HG02938 (cell line): ENCODE measurements at regions not wholly inside any gene's neighbourhood (a gene's known extent, or its start where the extent isn't known, plus 50 kb on each side); places are given as distances from the start of the nearest gene placed in this dataset.

Experiments used
- ATAC-seq: cut with Tn5 transposase; IDR thresholded peaks from one replicate; pipeline ENCODE4 v1.9.1; 2021; ENCODE audit warnings: mild to moderate bottlenecking, moderate library complexity; ENCODE audit not compliant: unreplicated experiment

GRCh38 chr2:59654710-59655109 is 898.7 kb downstream of the BCL11A start:
- no peak for ATAC-seq

GRCh38 chr2:59653164-59653563 is 900.3 kb downstream of the BCL11A start:
- no peak for ATAC-seq

GRCh38 chr2:59630789-59631188 is 922.7 kb downstream of the BCL11A start:
- ATAC-seq: no peak

- ATAC-seq: no peak
Measured at GRCh38 chr2:59627599-59627998, 925.9 kb downstream of the BCL11A start.

- no peak for ATAC-seq
Measured at GRCh38 chr2:59622599-59623308, 930.7 kb downstream of the BCL11A start.

- no peak for ATAC-seq
Measured at GRCh38 chr2:59604123-59604522, 949.3 kb downstream of the BCL11A start.

- ATAC-seq: no peak
Measured at GRCh38 chr2:59594671-59595222, 958.7 kb downstream of the BCL11A start.

GRCh38 chr2:59590798-59591197 is 962.7 kb downstream of the BCL11A start:
- no peak for ATAC-seq

- no peak for ATAC-seq
Measured at GRCh38 chr2:59589881-59590280, 963.6 kb downstream of the BCL11A start.

GRCh38 chr2:59588286-59588685 is 965.2 kb downstream of the BCL11A start:
- no peak for ATAC-seq

- no peak for ATAC-seq
Measured at GRCh38 chr2:59586176-59586575, 967.3 kb downstream of the BCL11A start.

- ATAC-seq: no peak
Measured at GRCh38 chr2:59585655-59586054, 967.8 kb downstream of the BCL11A start.

GRCh38 chr2:59584958-59585357 is 968.5 kb downstream of the BCL11A start:
- no peak for ATAC-seq

- no peak for ATAC-seq
Measured at GRCh38 chr2:59583173-59583765, 970.2 kb downstream of the BCL11A start.

GRCh38 chr2:59578349-59578748 is 975.1 kb downstream of the BCL11A start:
- no peak for ATAC-seq

- no peak for ATAC-seq
Measured at GRCh38 chr2:59575191-59575590, 978.3 kb downstream of the BCL11A start.

GRCh38 chr2:59572227-59572626 is 981.2 kb downstream of the BCL11A start:
- ATAC-seq: no peak

- ATAC-seq: no peak
Measured at GRCh38 chr2:59570818-59571217, 982.6 kb downstream of the BCL11A start.

- ATAC-seq: no peak
Measured at GRCh38 chr2:59569124-59569523, 984.3 kb downstream of the BCL11A start.

GRCh38 chr2:59568461-59568860 is 985.0 kb downstream of the BCL11A start:
- no peak for ATAC-seq

- ATAC-seq: no peak
Measured at GRCh38 chr2:59567151-59567550, 986.3 kb downstream of the BCL11A start.

- ATAC-seq: no peak
Measured at GRCh38 chr2:59566739-59567138, 986.7 kb downstream of the BCL11A start.
